HG02798 (cell line): ENCODE measurements at regions not wholly inside any gene's neighbourhood (a gene's known extent, or its start where the extent isn't known, plus 50 kb on each side); places are given as distances from the start of the nearest gene placed in this dataset.

Source experiments
- ATAC-seq: cut with Tn5 transposase; IDR thresholded peaks from one replicate; pipeline ENCODE4 v1.9.1; 2021; ENCODE audit warnings: mild to moderate bottlenecking; ENCODE audit not compliant: unreplicated experiment, poor library complexity

DNA sequence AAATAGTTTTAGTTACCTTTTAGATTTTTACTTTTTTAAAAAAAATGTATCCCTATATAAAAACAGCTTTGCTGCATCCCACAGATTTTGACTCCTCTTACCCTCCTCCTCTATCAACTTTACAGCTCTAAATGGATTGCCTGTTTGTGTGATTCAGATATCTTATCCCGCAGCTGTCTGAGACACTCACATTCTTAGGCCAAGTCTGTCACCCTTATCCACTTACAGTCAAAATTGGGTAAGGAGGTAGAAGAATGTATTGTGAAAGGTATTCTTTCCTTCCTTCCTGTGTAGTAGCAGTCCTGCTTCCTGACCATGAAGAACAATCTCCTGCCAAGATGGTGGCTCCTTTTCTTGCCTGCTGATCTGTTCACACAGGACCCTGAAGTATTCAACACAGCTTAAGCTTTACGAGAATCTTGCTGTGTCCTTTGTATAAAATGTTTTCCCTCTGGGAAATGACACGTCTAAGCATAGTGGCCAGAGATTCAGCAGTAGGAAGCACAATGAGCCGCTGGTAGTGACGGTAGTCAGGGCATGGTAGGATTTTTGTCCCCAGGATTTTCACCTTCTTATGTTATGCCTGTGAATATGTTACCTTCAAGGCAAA is 67.7 kb upstream of the ST8SIA4 start:
- ATAC-seq, result no peak

DNA sequence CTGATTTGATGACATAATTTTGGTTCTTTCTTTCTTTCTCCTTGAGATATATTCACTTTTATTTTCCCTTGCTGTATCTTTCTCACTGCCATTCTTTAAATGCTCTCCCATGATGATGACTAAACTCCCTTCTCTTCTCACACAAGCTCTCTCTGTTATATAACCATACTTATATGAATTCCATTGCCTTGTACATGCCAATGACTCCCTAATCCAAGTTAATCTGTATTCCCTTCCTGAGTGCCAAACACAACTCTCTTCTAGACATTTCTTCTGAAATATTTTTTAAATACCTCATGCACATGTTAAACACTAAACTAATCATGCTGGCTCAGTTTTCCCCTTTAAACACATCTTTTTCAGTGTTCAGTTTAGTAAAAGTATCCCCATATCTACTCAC is 62.2 kb upstream of the ST8SIA4 start:
- ATAC-seq, result no peak
